SKM-1 (cell line): ENCODE measurements at regions not wholly inside any gene's neighbourhood (a gene's known extent, or its start where the extent isn't known, plus 50 kb on each side); places are given as distances from the start of the nearest gene placed in this dataset.

ENCODE experiments used
- DNase-seq: peaks from one replicate; lab custom pipeline; 2025; ENCODE audit not compliant: unreplicated experiment; lab: John Stamatoyannopoulos, UW

DNA sequence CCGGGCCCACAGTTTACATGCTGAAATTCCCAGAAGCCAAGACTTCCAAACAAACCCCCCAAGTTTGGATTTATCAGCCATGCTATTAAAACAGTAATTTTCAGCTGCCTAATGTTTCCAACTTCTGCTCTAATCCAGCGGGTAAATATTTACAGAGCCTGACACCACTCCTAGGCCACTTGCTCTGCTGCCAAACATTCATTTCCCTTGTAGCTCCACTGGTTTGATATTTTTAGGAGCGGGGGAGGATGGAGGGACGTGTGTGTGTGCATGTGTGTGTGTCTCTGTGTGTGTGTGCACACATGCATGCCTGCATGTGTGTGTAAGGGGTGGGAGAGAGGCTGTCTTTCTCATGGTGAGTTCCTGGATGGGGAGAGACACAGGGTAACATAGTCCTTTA is 115.7 kb upstream of the PJA1 start:
- no peak for DNase-seq

GRCh38 chrX:69279234-69279633 is 114.0 kb upstream of the PJA1 start:
- no peak for DNase-seq

GRCh38 chrX:69278031-69278687 is 112.9 kb upstream of the PJA1 start:
- DNase-seq = no peak

- DNase-seq = no peak
These were observed 112.2 kb upstream of the PJA1 start for GRCh38 chrX:69277369-69277990.

DNA sequence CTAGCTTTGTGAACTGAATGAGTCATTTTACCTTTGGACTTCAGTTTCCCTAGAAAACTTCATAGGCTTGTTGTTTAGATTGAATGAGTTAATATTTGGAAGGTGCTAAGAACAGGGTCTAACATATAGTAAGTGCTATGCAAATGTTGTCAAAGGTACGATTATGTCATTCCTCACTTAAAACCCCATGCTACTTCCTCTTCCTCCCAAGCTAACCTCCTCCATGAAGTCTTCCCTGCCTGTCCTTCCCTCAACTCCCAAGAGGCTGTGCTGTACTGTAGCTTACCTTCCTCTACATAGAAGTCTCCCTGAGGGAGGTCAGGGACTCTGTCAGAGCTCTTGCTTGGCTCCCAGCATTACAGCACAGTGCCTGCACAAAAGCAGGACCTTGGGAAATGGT is 103.4 kb upstream of the PJA1 start:
- DNase-seq = no peak

DNA sequence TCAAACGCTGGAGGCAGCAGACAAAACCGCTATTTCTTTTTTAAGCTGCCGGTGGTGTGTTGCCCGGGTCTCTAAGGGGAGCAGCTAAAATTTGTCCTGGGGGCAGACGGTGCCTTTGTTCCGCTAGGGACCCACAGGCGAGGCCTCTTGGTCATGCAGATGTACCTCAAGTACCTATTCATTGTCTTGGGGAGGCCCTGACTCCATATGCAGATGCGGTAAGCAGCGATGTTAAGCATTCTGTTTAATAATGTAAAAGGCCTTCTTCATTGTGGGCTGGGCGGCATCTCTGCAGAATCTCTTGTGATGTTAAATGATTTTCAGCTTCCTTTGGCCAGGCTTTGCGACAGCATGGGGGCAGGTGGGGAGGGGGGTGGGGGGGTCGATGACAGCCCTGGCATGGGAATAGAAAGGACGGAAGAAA is 98.9 kb upstream of the PJA1 start:
- DNase-seq = no peak

- no peak for DNase-seq
These were observed 98.1 kb upstream of the PJA1 start for GRCh38 chrX:69263251-69263820.

- peak; percentile 1 for DNase-seq
These were observed 97.0 kb upstream of the PJA1 start for GRCh38 chrX:69262036-69262936.

GRCh38 chrX:69260169-69260568 is 94.9 kb upstream of the PJA1 start:
- no peak for DNase-seq

DNA sequence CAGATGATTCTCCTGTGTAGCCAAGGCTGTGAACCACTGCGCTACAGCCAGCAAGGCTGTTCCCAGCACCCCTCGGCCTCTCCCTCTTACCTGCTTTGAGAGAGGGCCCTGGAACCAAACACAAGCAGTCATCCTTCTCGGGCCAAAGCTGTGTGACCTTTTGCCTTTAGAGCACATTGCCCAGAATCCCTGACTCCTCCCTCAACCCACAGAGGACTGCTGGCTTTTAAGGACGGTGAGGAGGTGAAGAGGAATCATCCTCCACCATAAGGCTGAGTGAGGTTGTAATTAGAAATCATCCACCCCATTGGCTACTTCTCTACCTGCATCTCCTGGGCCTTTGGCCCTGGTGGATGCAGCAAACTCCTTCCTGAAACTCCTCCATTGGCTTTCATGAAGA is 93.6 kb upstream of the PJA1 start:
- DNase-seq = no peak

GRCh38 chrX:69257499-69258127 is 92.4 kb upstream of the PJA1 start:
- no peak for DNase-seq

DNA sequence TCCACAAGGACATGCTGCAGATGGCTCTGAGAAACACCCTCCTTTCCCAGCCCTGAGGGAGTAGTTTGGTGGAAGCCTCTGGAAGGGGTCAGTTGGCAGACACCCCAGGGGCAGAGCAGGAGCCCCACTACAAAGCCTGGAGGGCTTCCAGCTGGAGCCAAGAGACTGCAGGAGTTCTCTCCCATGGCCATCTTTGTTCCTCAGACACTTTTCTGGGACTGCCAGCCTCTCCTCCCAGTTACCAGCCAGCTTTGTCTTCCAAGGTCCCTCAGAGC is 91.0 kb upstream of the PJA1 start:
- no peak for DNase-seq

GRCh38 chrX:69255441-69256290 is 90.4 kb upstream of the PJA1 start:
- no peak for DNase-seq

DNA sequence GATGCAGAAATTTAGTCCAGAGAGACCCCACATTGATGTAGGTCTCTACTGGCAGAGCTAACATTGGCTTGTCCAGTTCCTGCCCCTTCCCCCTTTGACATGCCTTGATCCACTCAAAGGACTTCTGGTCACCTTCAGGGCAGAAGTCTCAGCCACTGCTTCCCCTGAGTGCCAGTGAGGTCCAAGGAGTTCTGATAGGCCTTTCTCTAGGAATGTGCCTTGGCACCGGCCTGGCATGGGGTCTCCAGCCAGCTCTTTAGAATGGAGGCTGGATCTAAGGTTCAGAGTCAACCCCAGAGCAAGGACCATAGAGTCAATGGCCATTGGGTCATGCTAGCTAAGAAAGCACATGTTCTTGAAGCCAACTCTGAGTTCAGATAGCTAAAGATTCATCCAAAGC is 88.6 kb upstream of the PJA1 start:
- no peak for DNase-seq

- DNase-seq = no peak
These were observed 78.0 kb upstream of the PJA1 start for GRCh38 chrX:69243276-69243675.

GRCh38 chrX:69238887-69239231 is 73.6 kb upstream of the PJA1 start:
- DNase-seq = no peak

DNA sequence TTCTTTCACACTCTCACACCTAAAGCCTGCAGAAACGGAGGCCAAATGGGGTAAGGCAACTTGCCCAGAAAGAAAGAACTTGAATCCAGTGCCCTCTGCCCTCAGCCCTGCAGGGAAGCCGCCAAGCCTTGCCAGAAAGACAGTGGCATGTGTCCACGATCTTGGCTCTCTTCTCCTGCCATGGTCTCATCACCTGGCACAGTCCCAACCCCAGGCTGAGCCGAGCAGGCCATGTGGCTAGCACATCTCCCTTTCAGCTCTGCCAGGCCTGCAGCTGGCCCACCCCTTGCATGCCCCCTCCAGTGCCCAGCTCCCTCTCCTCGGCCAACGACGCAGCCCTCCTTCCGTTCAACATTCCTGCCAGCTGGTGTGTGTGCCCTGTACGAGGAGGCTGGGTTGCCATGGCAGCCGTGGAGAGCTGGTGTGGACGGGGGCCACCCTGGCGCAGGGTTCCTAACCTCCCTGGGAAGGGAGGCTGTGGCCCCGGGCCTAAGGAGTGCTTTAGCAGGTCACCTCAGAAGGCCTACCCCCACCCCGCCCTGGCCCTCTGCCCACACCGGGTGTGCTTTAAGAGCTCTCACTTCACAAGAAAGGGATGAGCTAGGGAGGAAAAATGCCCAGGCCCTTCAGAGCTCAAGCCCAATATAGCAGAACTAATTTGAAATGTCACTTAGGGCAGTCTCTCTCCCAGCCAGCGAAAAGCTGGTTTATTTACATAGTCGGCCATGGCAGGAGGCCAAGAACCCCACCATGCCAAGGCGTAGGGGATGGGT is 73.0 kb upstream of the PJA1 start:
- DNase-seq = no peak

GRCh38 chrX:69237236-69237635 is 72.0 kb upstream of the PJA1 start:
- no peak for DNase-seq

GRCh38 chrX:69236641-69237040 is 71.4 kb upstream of the PJA1 start:
- no peak for DNase-seq

- no peak for DNase-seq
These were observed 69.4 kb upstream of the PJA1 start for GRCh38 chrX:69234624-69235023.
